Astrocyte of the spinal cord (primary cell): ENCODE measurements at regions not wholly inside any gene's neighbourhood (a gene's known extent, or its start where the extent isn't known, plus 50 kb on each side); places are given as distances from the start of the nearest gene placed in this dataset.

ENCODE experiments used
- DNase-seq: peaks from one replicate; pipeline ENCODE4 v3.0.0; 2011; ENCODE audit warnings: low read depth, low spot score
- H3K4me3 ChIP-seq: 2 replicates; pipeline ENCODE4 v1.5.1; 2011; ENCODE audit warnings: low read depth, mild to moderate bottlenecking, low read length, moderate library complexity
- CTCF ChIP-seq: IDR thresholded peaks from 2 replicates; pipeline ENCODE4 v1.5.1; 2012; ENCODE audit warnings: low read depth, mild to moderate bottlenecking, low read length, inconsistent platforms
- in situ Hi-C: cut with HindIII; loops from 2 replicates; pipeline ENCODE4 v1.10.0; 2017; ENCODE audit warnings: low sequenced_read_pairs

- H3K4me3 ChIP-seq: no peak overlapping the region
- in situ Hi-C loops: no loop called here
Measured at GRCh38 chr2:15018814-15019213, 386.3 kb downstream of the LRATD1 start.

GRCh38 chr2:15023221-15023620, 390.7 kb downstream of the LRATD1 start:
- in situ Hi-C loops: no loop called here
- no peak overlapping the region for H3K4me3 ChIP-seq
- TF ChIP-seq CTCF: no peak
- DNase-seq: peak; percentile 18

More at GRCh38 chr2:15018814-15019213, 386.3 kb downstream of the LRATD1 start:
- no peak for TF ChIP-seq CTCF
- DNase-seq: no peak

GRCh38 chr2:15028406-15028805, 395.9 kb downstream of the LRATD1 start:
- in situ Hi-C loops: no loop called here
- no peak overlapping the region for H3K4me3 ChIP-seq
- TF ChIP-seq CTCF: no peak

GRCh38 chr2:15031745-15032240, 399.3 kb downstream of the LRATD1 start:
- no peak for TF ChIP-seq CTCF
- no peak overlapping the region for H3K4me3 ChIP-seq
- in situ Hi-C loops: no loop called here
- DNase-seq: no peak

More at GRCh38 chr2:15028406-15028805, 395.9 kb downstream of the LRATD1 start:
- DNase-seq: no peak

- in situ Hi-C loops: no loop called here
- TF ChIP-seq CTCF: no peak
- DNase-seq: no peak
- H3K4me3 ChIP-seq: no peak overlapping the region
Measured at GRCh38 chr2:15034246-15034645, 401.7 kb downstream of the LRATD1 start.

- no peak overlapping the region for H3K4me3 ChIP-seq
- TF ChIP-seq CTCF: no peak
- DNase-seq: no peak
- in situ Hi-C loops: no loop called here
Measured at GRCh38 chr2:15034860-15035259, 402.3 kb downstream of the LRATD1 start.
